GM12891 (cell line): ENCODE measurements at regions not wholly inside any gene's neighbourhood (a gene's known extent, or its start where the extent isn't known, plus 50 kb on each side); places are given as distances from the start of the nearest gene placed in this dataset.
"Not testable (repeated sequence)": the region's sequence is repeated elsewhere in the genome, so short reads cannot be mapped to it uniquely, and the experiment has no call there.

Source experiments
- POLR2A ChIP-seq: IDR thresholded peaks from 2 replicates; pipeline ENCODE4 v1.6.1; 2011; ENCODE audit warnings: low read depth, low read length, control low read depth
- POU2F2 ChIP-seq: IDR thresholded peaks from 2 replicates; pipeline ENCODE4 v1.6.1; 2011; ENCODE audit warnings: low read depth, mild to moderate bottlenecking, control low read depth, low read length, moderate library complexity
- SPI1 ChIP-seq: IDR thresholded peaks from 2 replicates; pipeline ENCODE4 v1.6.1; 2011; ENCODE audit warnings: low read depth, low read length, control low read depth

DNA sequence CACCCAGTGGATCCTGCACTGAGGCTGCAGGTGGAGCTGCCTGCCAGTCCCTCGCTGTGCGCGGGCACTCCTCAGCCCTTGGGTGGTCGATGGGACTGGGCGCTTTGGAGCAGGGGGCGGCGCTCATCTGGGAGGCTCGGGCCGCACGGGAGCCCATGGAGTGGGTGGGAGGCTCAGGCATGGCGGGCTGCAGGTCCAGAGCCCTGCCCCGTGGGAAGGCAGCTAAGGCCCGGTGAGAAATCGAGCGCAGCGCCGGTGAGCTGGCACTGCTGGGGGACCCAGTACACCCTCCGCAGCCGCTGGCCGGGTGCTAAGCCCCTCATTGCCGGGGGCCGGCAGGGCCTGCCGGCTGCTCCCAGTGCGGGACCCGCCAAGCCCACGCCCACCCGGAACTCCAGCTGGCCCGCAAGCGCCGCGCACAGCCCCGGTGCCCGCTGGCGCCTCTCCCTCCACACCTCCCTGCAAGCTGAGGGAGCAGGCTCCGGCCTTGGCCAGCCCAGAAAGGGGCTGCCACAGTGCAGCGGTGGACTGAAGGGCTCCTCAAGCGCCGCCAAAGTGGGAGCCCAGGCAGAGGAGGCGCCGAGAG is 1636.5 kb downstream of the BRINP3 start:
- not testable (repeated sequence) for TF ChIP-seq POLR2A, SPI1, POU2F2
